GM12878 (cell line): ENCODE measurements at regions not wholly inside any gene's neighbourhood (a gene's known extent, or its start where the extent isn't known, plus 50 kb on each side); places are given as distances from the start of the nearest gene placed in this dataset.

ENCODE experiments used
- ATAC-seq: fragments of 200-7000 bp; cut with Tn5 transposase; 3 replicates; pipeline ENCODE4 v1.9.1; 2020; ENCODE audit warnings: mild to moderate bottlenecking, moderate library complexity
- BruUV-seq: library from RNA; stranded (reverse); fragments of 400-500 nt; replicated peaks from 2 replicates; lab custom pipeline; 2021; lab: Mats Ljungman, UMichigan
- CTCF ChIA-PET: fragments of 300-600 bp; sonication (Branson Sonifier 250); formaldehyde crosslinking; extraction: SDS; loops from one replicate; lab custom pipeline; 2021; ENCODE audit warnings: inconsistent platforms; lab: Yijun Ruan, JAX
- POLR2A ChIA-PET: fragments of 350-600 bp; formaldehyde crosslinking; extraction: SDS; loops from one replicate; lab custom pipeline; 2021; ENCODE audit warnings: inconsistent platforms; lab: Charles Lee
- RAD21 ChIA-PET: fragments of 300-600 bp; sonication (Branson Sonifier 250); formaldehyde crosslinking; loops from one replicate; lab custom pipeline; 2023; ENCODE audit warnings: antibody characterized with exemption; ENCODE audit not compliant: unreplicated experiment; lab: Charles Lee
- SMC1A ChIA-PET: fragments of 300-600 bp; sonication (Branson Sonifier 250); formaldehyde crosslinking; loops from one replicate; lab custom pipeline; 2023; ENCODE audit not compliant: unreplicated experiment, uncharacterized antibody; lab: Charles Lee
- DNase-seq: peaks from one replicate; pipeline ENCODE4 v3.0.0-alpha.2; 2011; ENCODE audit warnings: low read depth, low spot score
- FAIRE-seq: peaks from 3 replicates; lab custom pipeline; 2011; peaks lifted over from hg19 to GRCh38; lab: Jason Lieb, UNC
- H2AFZ ChIP-seq: 2 replicates; pipeline ENCODE4 v1.6.0; 2011; ENCODE audit warnings: low read depth, low read length, control low read depth; ENCODE audit not compliant: control insufficient read depth
- H3K27ac ChIP-seq: 2 replicates; pipeline ENCODE4 v1.5.1; 2011; ENCODE audit warnings: control low read depth; ENCODE audit not compliant: control insufficient read depth, insufficient read depth
- H3K27me3 ChIP-seq, 2 experiments: replicated peaks in 1 of 2; 2 replicates each; pipeline versions ENCODE4 v1.6.0 to v1.6.1; 2011; ENCODE audit warnings: low read length in 1 of 2; ENCODE audit not compliant: control insufficient read depth in 2 of 2, insufficient read depth in 2 of 2
- H3K36me3 ChIP-seq, 2 experiments: 2 replicates each; pipeline ENCODE4 v1.5.1; 2011; ENCODE audit warnings: low read length in 1 of 2; ENCODE audit not compliant: control insufficient read depth in 2 of 2, insufficient read depth in 2 of 2
- H3K4me1 ChIP-seq: 2 replicates; pipeline ENCODE4 v1.6.1; 2011; ENCODE audit warnings: mild to moderate bottlenecking, low read length, moderate library complexity, mixed read lengths; ENCODE audit not compliant: control insufficient read depth, insufficient read depth
- H3K4me2 ChIP-seq: 2 replicates; pipeline ENCODE4 v1.6.0; 2011; ENCODE audit warnings: control low read depth; ENCODE audit not compliant: control insufficient read depth, insufficient read depth
- H3K4me3 ChIP-seq: fragments of 200-600 bp; sonication (generic); 2 replicates; pipeline ENCODE4 v1.5.1; 2016
- H3K79me2 ChIP-seq: 2 replicates; pipeline ENCODE4 v1.6.0; 2011; ENCODE audit warnings: low read length; ENCODE audit not compliant: control insufficient read depth, insufficient read depth
- H3K9ac ChIP-seq: 2 replicates; pipeline ENCODE4 v1.8.0; 2011; ENCODE audit warnings: low read length, control low read depth, mixed read lengths; ENCODE audit not compliant: control insufficient read depth, insufficient read depth
- H3K9me3 ChIP-seq: replicated peaks from 3 replicates; pipeline ENCODE4 v1.5.1; 2011; ENCODE audit warnings: mild to moderate bottlenecking, low read length; ENCODE audit not compliant: control insufficient read depth, insufficient read depth
- H4K20me1 ChIP-seq: 2 replicates; pipeline ENCODE4 v1.6.0; 2011; ENCODE audit not compliant: control insufficient read depth, insufficient read depth
- BRCA1 ChIP-seq: IDR thresholded peaks from 2 replicates; pipeline ENCODE4 v1.6.1; 2011; ENCODE audit warnings: low read depth, low read length, improper control_type of control experiment
- CBX3 ChIP-seq: fragments of 200-600 bp; sonication (generic); IDR thresholded peaks from 2 replicates; pipeline ENCODE4 v1.6.1; 2016; ENCODE audit warnings: low read depth, borderline replicate concordance
- CEBPB ChIP-seq, 2 experiments: fragments of 150-350 bp in 1 of 2; IDR thresholded peaks; 2 replicates each; pipeline ENCODE4 v1.6.1; 2012 to 2014; ENCODE audit warnings: low read depth in 2 of 2, low read length in 2 of 2, borderline replicate concordance in 1 of 2, inconsistent platforms in 1 of 2
- GABPA ChIP-seq: IDR thresholded peaks from 2 replicates; pipeline ENCODE4 v1.6.1; 2014; ENCODE audit warnings: antibody characterized with exemption, low read depth, mild to moderate bottlenecking, inconsistent platforms
- NFIC ChIP-seq: IDR thresholded peaks from 2 replicates; pipeline ENCODE4 v1.6.1; 2012; ENCODE audit warnings: low read depth, mild to moderate bottlenecking, inconsistent platforms, low read length, moderate library complexity
- PML ChIP-seq: IDR thresholded peaks from 2 replicates; pipeline ENCODE4 v1.6.1; 2012; ENCODE audit warnings: low read length, inconsistent platforms
- RAD21 ChIP-seq: IDR thresholded peaks from 2 replicates; pipeline ENCODE4 v1.6.1; 2011; ENCODE audit warnings: mild to moderate bottlenecking, low read depth, low read length, moderate library complexity; ENCODE audit not compliant: insufficient read depth
- RBBP5 ChIP-seq: fragments of 200-600 bp; sonication (generic); conservative IDR thresholded peaks from 2 replicates; pipeline ENCODE4 v1.6.1; 2016
- SPI1 ChIP-seq: IDR thresholded peaks from 2 replicates; pipeline ENCODE4 v1.6.1; 2011; ENCODE audit warnings: low read depth, mild to moderate bottlenecking, low read length, moderate library complexity, borderline replicate concordance; ENCODE audit not compliant: insufficient read depth
- ZBTB40 ChIP-seq: fragments of 450-650 bp; IDR thresholded peaks from 2 replicates; pipeline ENCODE4 v1.6.1; 2016; ENCODE audit warnings: mild to moderate bottlenecking, moderate library complexity, borderline replicate concordance
- ZNF24 ChIP-seq: fragments of 450-650 bp; IDR thresholded peaks from 2 replicates; pipeline ENCODE4 v1.6.1; 2017; ENCODE audit warnings: antibody characterized with exemption, mild to moderate bottlenecking
- ZNF384 ChIP-seq: IDR thresholded peaks from 2 replicates; pipeline ENCODE4 v1.6.1; 2012; ENCODE audit warnings: low read depth, mild to moderate bottlenecking, low read length, improper control_type of control experiment, borderline replicate concordance
- in situ Hi-C: fragments of 300-500 bp; cut with MboI; formaldehyde crosslinking; loops from 9 replicates; pipeline ENCODE4 v1.14.3; 2018; ENCODE audit warnings: mixed read lengths
- intact Hi-C: fragments of 100-400 bp; cut with micrococcal nuclease; formaldehyde crosslinking; loops from one replicate; pipeline ENCODE4 v1.14.2; 2022; ENCODE audit not compliant: unreplicated experiment
- TF ChIP-seq, protein P1 (sequence below): fragments of 450-650 bp; IDR thresholded peaks from 2 replicates; pipeline ENCODE4 v1.6.1; 2016; ENCODE audit warnings: mild to moderate bottlenecking
- TF ChIP-seq, protein P2 (sequence below): IDR thresholded peaks from 2 replicates; pipeline ENCODE4 v1.6.1; 2012; ENCODE audit warnings: mild to moderate bottlenecking, low read depth, low read length

DNA sequence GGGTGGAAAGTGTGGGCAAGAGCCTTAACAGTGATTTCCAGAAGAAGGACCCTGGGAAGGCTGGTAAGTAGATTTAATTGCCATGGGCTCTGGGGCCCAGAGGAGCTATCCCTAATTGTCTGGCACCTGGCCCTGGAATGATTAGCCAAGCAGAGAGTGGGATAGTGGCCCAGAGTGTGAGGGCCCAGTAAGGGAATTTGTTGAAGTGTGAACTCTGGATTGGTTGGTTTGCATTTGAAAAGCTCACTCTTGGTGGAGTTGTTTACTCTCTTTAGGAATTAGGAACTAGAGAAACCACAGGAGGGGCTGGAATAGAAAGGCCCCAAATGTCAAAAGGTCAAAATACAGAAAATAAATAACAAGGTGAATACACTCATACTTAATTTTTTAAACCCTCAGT is 207.1 kb downstream of the GABRG2 start:
- no peak overlapping the region for H3K27ac ChIP-seq
- ATAC-seq, result no peak
- POLR2A ChIA-PET, result interaction anchor here (0.8 kb wide), 1 partner anchor 14 kb away, joined by 3 read pairs; no protein-coding TSS in a partner anchor
- H3K4me1 ChIP-seq, result no peaks in the 10 kb centered on the region
- H3K79me2 ChIP-seq, result no peaks in the 10 kb centered on the region
- no peak for FAIRE-seq
- H3K27me3 ChIP-seq, result no peaks in the 10 kb centered on the region
- H4K20me1 ChIP-seq, result no peaks in the 10 kb centered on the region
- CTCF ChIA-PET, result interaction anchor here (0.6 to 1.1 kb wide), 2 partner anchors 14 to 47 kb away, joined by 3 read pairs; no protein-coding TSS in a partner anchor
- intact Hi-C loops, result no loop called here
- H3K4me2 ChIP-seq, result no peak overlapping the region
- H3K9me3 ChIP-seq, result no peaks in the 10 kb centered on the region
- in situ Hi-C loops, result no loop called here
- DNase-seq, result no peak
- H3K36me3 ChIP-seq, result no peaks in the 10 kb centered on the region
- SMC1A ChIA-PET, result no interaction called here
- no peak overlapping the region for H3K4me3 ChIP-seq
- RAD21 ChIA-PET, result no interaction called here
- no TSS peak for BruUV-seq
- no peak overlapping the region for H2AFZ ChIP-seq
- no peak overlapping the region for H3K9ac ChIP-seq
- TF ChIP-seq, protein P1, sequence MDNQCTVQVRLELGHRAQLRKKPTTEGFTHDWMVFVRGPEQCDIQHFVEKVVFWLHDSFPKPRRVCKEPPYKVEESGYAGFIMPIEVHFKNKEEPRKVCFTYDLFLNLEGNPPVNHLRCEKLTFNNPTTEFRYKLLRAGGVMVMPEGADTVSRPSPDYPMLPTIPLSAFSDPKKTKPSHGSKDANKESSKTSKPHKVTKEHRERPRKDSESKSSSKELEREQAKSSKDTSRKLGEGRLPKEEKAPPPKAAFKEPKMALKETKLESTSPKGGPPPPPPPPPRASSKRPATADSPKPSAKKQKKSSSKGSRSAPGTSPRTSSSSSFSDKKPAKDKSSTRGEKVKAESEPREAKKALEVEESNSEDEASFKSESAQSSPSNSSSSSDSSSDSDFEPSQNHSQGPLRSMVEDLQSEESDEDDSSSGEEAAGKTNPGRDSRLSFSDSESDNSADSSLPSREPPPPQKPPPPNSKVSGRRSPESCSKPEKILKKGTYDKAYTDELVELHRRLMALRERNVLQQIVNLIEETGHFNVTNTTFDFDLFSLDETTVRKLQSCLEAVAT, result no peak
- TF ChIP-seq CEBPB (IDR thresholded peaks at IDR 0.05; ENCODE audit: borderline replicate concordance in 1 of 2, low read depth in 2 of 2, low read length in 2 of 2) (no peak), ZBTB40 (no peak), CBX3 (no peak), SPI1 (no peak), RBBP5 (no peak), RAD21 (no peak), PML (no peak), ZNF24 (no peak), GABPA (no peak), ZNF384 (no peak), NFIC (no peak), BRCA1 (no peak)
- TF ChIP-seq, protein P2, sequence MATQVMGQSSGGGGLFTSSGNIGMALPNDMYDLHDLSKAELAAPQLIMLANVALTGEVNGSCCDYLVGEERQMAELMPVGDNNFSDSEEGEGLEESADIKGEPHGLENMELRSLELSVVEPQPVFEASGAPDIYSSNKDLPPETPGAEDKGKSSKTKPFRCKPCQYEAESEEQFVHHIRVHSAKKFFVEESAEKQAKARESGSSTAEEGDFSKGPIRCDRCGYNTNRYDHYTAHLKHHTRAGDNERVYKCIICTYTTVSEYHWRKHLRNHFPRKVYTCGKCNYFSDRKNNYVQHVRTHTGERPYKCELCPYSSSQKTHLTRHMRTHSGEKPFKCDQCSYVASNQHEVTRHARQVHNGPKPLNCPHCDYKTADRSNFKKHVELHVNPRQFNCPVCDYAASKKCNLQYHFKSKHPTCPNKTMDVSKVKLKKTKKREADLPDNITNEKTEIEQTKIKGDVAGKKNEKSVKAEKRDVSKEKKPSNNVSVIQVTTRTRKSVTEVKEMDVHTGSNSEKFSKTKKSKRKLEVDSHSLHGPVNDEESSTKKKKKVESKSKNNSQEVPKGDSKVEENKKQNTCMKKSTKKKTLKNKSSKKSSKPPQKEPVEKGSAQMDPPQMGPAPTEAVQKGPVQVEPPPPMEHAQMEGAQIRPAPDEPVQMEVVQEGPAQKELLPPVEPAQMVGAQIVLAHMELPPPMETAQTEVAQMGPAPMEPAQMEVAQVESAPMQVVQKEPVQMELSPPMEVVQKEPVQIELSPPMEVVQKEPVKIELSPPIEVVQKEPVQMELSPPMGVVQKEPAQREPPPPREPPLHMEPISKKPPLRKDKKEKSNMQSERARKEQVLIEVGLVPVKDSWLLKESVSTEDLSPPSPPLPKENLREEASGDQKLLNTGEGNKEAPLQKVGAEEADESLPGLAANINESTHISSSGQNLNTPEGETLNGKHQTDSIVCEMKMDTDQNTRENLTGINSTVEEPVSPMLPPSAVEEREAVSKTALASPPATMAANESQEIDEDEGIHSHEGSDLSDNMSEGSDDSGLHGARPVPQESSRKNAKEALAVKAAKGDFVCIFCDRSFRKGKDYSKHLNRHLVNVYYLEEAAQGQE, result no peak
